Colonic mucosa (tissue), 4 donors: ENCODE measurements at regions not wholly inside any gene's neighbourhood (a gene's known extent, or its start where the extent isn't known, plus 50 kb on each side); places are given as distances from the start of the nearest gene placed in this dataset.
"Not testable (repeated sequence)": the region's sequence is repeated elsewhere in the genome, so short reads cannot be mapped to it uniquely, and the experiment has no call there.

Experiments used
- DNase-seq: peaks from one replicate; pipeline ENCODE4 v3.0.0-alpha.2; 2020
- H3K27ac ChIP-seq: fragments of 200-600 bp; one replicate; pipeline ENCODE4 v1.8.0; 2021
- H3K27me3 ChIP-seq: fragments of 200-600 bp; one replicate; pipeline ENCODE4 v1.8.0; 2021
- H3K36me3 ChIP-seq: fragments of 200-600 bp; one replicate; pipeline ENCODE4 v1.8.0; 2021
- H3K4me1 ChIP-seq: fragments of 200-600 bp; one replicate; pipeline ENCODE4 v1.8.0; 2021; ENCODE audit warnings: mild to moderate bottlenecking
- H3K4me3 ChIP-seq: fragments of 200-600 bp; one replicate; pipeline ENCODE4 v1.8.0; 2021
- H3K9ac ChIP-seq, 2 donors: one replicate each; pipeline ENCODE4 v1.7.0; 2013; ENCODE audit warnings: control low read depth in 2 of 2, low read depth in 2 of 2, low read length in 2 of 2
- H3K9me3 ChIP-seq: fragments of 200-600 bp; one replicate; pipeline ENCODE4 v1.8.0; 2021
- intact Hi-C: fragments of 100-400 bp; cut with DNase I; formaldehyde crosslinking; loops from one replicate; pipeline ENCODE4 v1.14.1; 2022
- TF ChIP-seq, protein P1 (sequence below): fragments of 200-600 bp; IDR thresholded peaks from one replicate; pipeline ENCODE4 v1.8.0; 2022; ENCODE audit warnings: antibody characterized with exemption, mild to moderate bottlenecking
- donor health status: healthy.
- donor health status: DM: no; HTN: no; CAD: no.
- donor health status: DM: no; HTN: no; CAD: no.

DNA sequence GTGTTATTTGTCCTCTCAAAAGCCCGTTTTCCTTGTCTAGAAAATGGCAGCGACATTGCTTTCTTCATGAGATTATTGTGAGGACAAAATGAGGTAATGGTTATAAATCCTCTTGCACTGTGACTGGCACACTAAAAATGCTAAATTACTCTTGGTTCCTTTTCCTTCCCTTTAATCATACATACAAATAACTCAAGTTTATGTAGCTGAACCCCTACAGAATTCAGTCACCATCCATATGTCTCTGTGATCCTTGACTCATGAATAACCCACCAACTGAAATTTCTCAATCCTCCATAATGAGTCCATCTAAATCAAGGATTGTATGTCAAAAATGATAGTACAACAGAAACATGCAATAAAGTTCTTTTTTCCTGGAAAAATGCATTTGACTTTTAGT, 71.3 kb upstream of the VWC2 start:
- Histone ChIP-seq H3K27me3 (no peaks in the 10 kb centered on the region), H3K9me3 (no peaks in the 10 kb centered on the region), H3K4me1 (no peaks in the 10 kb centered on the region), H3K4me3 (no peak overlapping the region), H3K9ac (no peak overlapping the region), H3K36me3 (no peaks in the 10 kb centered on the region), H3K27ac (no peak overlapping the region)
- no peak for DNase-seq
- TF ChIP-seq, protein P1, sequence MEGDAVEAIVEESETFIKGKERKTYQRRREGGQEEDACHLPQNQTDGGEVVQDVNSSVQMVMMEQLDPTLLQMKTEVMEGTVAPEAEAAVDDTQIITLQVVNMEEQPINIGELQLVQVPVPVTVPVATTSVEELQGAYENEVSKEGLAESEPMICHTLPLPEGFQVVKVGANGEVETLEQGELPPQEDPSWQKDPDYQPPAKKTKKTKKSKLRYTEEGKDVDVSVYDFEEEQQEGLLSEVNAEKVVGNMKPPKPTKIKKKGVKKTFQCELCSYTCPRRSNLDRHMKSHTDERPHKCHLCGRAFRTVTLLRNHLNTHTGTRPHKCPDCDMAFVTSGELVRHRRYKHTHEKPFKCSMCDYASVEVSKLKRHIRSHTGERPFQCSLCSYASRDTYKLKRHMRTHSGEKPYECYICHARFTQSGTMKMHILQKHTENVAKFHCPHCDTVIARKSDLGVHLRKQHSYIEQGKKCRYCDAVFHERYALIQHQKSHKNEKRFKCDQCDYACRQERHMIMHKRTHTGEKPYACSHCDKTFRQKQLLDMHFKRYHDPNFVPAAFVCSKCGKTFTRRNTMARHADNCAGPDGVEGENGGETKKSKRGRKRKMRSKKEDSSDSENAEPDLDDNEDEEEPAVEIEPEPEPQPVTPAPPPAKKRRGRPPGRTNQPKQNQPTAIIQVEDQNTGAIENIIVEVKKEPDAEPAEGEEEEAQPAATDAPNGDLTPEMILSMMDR = no peak
- intact Hi-C loops = no loop called here

DNA sequence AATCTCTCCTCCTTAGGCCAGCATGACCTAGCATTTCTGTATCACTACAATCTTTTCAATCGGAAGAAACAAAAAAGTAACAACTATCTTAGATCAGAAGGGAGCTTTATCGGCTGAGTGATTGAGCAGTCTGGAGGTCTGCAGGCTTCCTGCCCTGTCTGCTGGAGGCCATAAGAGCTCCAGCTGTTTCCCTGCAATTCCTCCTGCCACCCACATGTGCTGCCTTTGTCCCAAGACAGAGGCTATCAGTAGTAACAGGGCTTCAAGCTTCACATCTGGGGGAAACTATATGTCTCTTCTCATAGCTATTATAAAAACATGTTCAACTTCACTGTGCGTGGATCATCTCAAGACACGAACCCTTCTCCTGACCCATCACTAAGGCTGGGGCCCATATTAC, 70.1 kb upstream of the VWC2 start:
- Histone ChIP-seq H3K9ac (no peak overlapping the region), H3K27me3 (no peaks in the 10 kb centered on the region), H3K4me3 (no peak overlapping the region), H3K9me3 (no peaks in the 10 kb centered on the region), H3K4me1 (no peaks in the 10 kb centered on the region), H3K27ac (no peak overlapping the region), H3K36me3 (no peaks in the 10 kb centered on the region)
- intact Hi-C loops = no loop called here
- TF ChIP-seq, protein P1 = no peak
- no peak for DNase-seq

DNA sequence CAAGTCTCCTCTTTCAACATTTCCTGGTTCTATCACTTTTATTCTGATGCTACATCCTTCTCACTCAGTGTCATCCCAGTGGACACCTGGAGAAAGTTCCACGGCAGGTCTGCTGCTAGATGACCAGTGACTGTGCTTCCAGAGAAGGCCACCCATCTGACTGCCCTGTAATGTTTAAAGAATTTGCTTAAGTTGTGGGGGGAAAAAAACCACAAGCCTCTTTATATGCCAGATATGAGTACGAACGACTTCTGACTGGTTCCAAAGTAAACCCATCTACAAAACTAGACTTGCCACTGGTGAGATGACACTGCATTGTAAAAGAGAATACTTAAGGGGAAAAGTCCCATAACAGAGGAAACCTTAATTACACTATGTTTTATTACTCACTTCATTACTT, 69.6 kb upstream of the VWC2 start:
- TF ChIP-seq, protein P1 = no peak
- intact Hi-C loops = no loop called here
- H3K27me3 ChIP-seq = no peaks in the 10 kb centered on the region

DNA sequence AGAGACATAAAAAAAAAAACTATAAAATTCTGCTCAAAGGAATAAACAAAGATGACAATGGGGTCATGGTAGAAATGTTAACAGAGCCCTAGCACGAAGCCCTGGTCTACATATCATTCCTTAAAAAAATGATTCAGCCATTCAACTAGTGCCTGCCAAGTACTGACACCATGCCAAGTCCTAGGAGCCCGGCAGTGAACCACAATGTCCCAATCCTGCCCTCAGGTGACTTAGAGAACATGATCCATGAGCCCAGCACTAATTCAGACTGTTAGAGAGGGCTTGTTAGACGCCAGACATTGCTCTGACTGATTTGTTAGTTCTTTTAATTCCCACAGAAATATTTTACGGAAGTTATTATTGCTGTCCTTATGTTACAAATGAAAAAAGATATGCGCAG, 67.3 kb upstream of the VWC2 start:
- H3K27ac ChIP-seq = no peak overlapping the region
- DNase-seq = no peak
- no peaks in the 10 kb centered on the region for H3K4me1 ChIP-seq
- intact Hi-C loops = no loop called here
- H3K9ac ChIP-seq = no peak overlapping the region
- H3K9me3 ChIP-seq = no peaks in the 10 kb centered on the region
- no peak overlapping the region for H3K4me3 ChIP-seq
- H3K27me3 ChIP-seq = no peaks in the 10 kb centered on the region
- H3K36me3 ChIP-seq = no peaks in the 10 kb centered on the region
- TF ChIP-seq, protein P1 = no peak

More for the DNA sequence above, 69.6 kb upstream of the VWC2 start:
- no peak overlapping the region for H3K4me3 ChIP-seq
- H3K4me1 ChIP-seq = no peaks in the 10 kb centered on the region
- no peak overlapping the region for H3K9ac ChIP-seq
- H3K27ac ChIP-seq = no peak overlapping the region
- H3K36me3 ChIP-seq = no peaks in the 10 kb centered on the region
- H3K9me3 ChIP-seq = no peaks in the 10 kb centered on the region
- no peak for DNase-seq

DNA sequence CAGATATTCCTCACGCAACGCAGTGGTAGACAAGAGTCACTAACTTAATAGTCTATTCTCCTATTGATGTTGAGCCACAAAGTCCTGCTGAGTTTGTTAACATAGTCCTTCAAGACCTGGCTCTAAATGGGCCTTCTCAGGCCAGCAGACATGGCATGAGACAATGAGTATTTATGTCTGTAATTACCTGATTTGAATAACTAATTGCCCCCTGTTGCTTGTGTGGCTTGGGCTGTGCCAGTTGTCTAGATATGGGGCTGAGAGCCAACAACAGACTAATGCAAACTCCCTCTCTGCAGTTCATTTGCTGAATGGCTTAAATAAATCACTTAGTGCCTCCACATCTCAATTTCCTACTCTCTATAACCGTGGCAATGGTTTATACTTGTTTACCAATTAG, 65.5 kb upstream of the VWC2 start:
- H3K9me3 ChIP-seq = no peaks in the 10 kb centered on the region
- H3K27ac ChIP-seq = no peak overlapping the region
- TF ChIP-seq, protein P1 = no peak
- H3K4me3 ChIP-seq = no peak overlapping the region
- H3K27me3 ChIP-seq = no peaks in the 10 kb centered on the region
- no peak for DNase-seq
- no peaks in the 10 kb centered on the region for H3K36me3 ChIP-seq
- no peaks in the 10 kb centered on the region for H3K4me1 ChIP-seq
- intact Hi-C loops = no loop called here
- H3K9ac ChIP-seq = no peak overlapping the region

DNA sequence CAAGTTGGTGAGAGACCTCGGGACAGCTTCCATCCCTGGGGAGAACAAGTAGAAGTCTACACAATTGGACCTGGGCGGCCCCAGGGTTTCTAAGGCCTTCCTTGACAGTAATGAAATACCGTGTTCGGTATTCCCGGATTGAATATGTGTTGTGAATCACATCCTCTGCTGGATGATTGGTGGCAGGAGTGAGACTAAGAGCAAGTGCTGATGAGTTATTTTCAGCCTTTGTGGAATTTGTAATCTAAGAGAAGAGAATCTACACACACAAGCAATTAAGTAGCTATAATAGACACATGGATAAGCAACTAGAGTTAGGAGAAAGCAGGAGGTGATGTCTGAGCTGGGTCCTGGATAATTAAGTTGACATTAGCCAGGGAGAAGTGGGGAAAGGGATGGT, 64.8 kb upstream of the VWC2 start:
- Histone ChIP-seq H3K9ac (no peak overlapping the region), H3K9me3 (no peaks in the 10 kb centered on the region), H3K27me3 (no peaks in the 10 kb centered on the region), H3K4me3 (no peak overlapping the region), H3K36me3 (no peaks in the 10 kb centered on the region), H3K4me1 (no peaks in the 10 kb centered on the region), H3K27ac (no peak overlapping the region)
- intact Hi-C loops = no loop called here
- no peak for DNase-seq
- TF ChIP-seq, protein P1 = no peak

DNA sequence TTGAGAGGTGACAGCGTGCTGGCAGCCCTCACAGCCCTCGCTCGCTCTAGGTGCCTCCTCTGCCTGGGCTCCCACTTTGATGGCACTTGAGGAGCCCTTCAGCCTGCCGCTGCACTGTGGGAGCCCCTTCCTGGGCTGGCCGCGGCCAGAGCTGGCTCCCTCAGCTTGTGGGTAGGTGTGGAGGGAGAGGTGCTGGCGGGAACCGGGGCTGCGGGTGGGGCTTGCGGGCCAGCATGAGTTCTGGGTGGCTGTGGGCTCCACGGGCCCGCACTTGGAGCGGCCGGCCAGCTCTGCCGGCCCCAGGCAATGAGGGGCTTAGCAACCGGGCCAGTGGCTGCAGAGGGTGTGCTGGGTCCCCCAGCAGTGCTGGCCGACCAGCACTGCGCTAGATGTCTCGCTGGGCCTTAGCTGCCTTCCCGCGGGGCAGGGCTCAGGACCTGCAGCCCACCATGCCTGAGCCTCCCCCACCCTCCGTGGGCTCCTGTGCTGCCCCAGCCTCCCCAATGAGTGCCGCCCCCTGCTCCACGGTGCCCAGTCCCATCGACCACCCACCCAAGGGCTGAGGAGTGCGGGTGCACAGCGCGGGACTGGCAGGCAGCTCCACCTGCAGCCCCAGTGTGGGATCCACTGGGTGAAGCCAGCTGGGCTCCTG, 62.2 kb upstream of the VWC2 start:
- H3K36me3 ChIP-seq, intact Hi-C loops, H3K4me1 ChIP-seq, H3K27me3 ChIP-seq, H3K4me3 ChIP-seq, DNase-seq, H3K9me3 ChIP-seq, H3K27ac ChIP-seq, H3K9ac ChIP-seq: not testable (repeated sequence)
